ENCODE measurements at regions not wholly inside any gene's neighbourhood (a gene's known extent, or its start where the extent isn't known, plus 50 kb on each side); places are given as distances from the start of the nearest gene placed in this dataset.
"Not testable (repeated sequence)": the region's sequence is repeated elsewhere in the genome, so short reads cannot be mapped to it uniquely, and the experiment has no call there.

- DNase-seq = peak in 1 of 3 donors; percentile 38
Observed at GRCh38 chr5:28313321-28313951, 1275.0 kb upstream of the CDH9 start.

- no peak for DNase-seq
Observed at GRCh38 chr5:28310696-28311095, 1272.3 kb upstream of the CDH9 start.

- DNase-seq = no peak
Observed at GRCh38 chr5:28305891-28306290, 1267.5 kb upstream of the CDH9 start.

GRCh38 chr5:28301712-28302111, 1263.3 kb upstream of the CDH9 start:
- peak in 1 of 3 donors; percentile 75 for DNase-seq

- DNase-seq = no peak
Observed at GRCh38 chr5:28296254-28297013, 1258.0 kb upstream of the CDH9 start.

GRCh38 chr5:28287021-28287420, 1248.6 kb upstream of the CDH9 start:
- not testable (repeated sequence) for DNase-seq

- no peak for DNase-seq
Observed at GRCh38 chr5:28286566-28286965, 1248.2 kb upstream of the CDH9 start.

GRCh38 chr5:28284788-28285187, 1246.4 kb upstream of the CDH9 start:
- DNase-seq = no peak

- DNase-seq = peak in 1 of 3 donors; percentile 69
Observed at GRCh38 chr5:28281351-28281750, 1243.0 kb upstream of the CDH9 start.

- no peak for DNase-seq
Observed at GRCh38 chr5:28275931-28276330, 1237.5 kb upstream of the CDH9 start.

GRCh38 chr5:28269978-28270377, 1231.6 kb upstream of the CDH9 start:
- DNase-seq = no peak

GRCh38 chr5:28265877-28266276, 1227.5 kb upstream of the CDH9 start:
- no peak for DNase-seq

- DNase-seq = peak in 1 of 3 donors; percentile 86
Observed at GRCh38 chr5:28254846-28255245, 1216.5 kb upstream of the CDH9 start.

GRCh38 chr5:28253431-28253830, 1215.0 kb upstream of the CDH9 start:
- peak in 1 of 3 donors; percentile 9 for DNase-seq

- no peak for DNase-seq
Observed at GRCh38 chr5:28249771-28250415, 1211.5 kb upstream of the CDH9 start.

GRCh38 chr5:28234356-28234968, 1196.1 kb upstream of the CDH9 start:
- no peak for DNase-seq

- DNase-seq = no peak
Observed at GRCh38 chr5:28226407-28226806, 1188.0 kb upstream of the CDH9 start.

GRCh38 chr5:28219539-28219938, 1181.2 kb upstream of the CDH9 start:
- no peak for DNase-seq

- no peak for DNase-seq
Observed at GRCh38 chr5:28217695-28218094, 1179.3 kb upstream of the CDH9 start.

- no peak for DNase-seq
Observed at GRCh38 chr5:28216939-28217360, 1178.6 kb upstream of the CDH9 start.

GRCh38 chr5:28215091-28215490, 1176.7 kb upstream of the CDH9 start:
- DNase-seq = no peak

- no peak for DNase-seq
Observed at GRCh38 chr5:28214292-28214691, 1175.9 kb upstream of the CDH9 start.

GRCh38 chr5:28208356-28208755, 1170.0 kb upstream of the CDH9 start:
- DNase-seq = no peak

All from muscle of back (tissue), 3 donors.